NCI-H526 (cell line): ENCODE measurements at regions not wholly inside any gene's neighbourhood (a gene's known extent, or its start where the extent isn't known, plus 50 kb on each side); places are given as distances from the start of the nearest gene placed in this dataset.
A peak's percentile ranks its signal among the peaks of the same experiment; 100 is the strongest.

ENCODE experiments used
- DNase-seq, 2 experiments: peaks; one replicate each; lab custom pipeline; 2025; lab: John Stamatoyannopoulos, UW

GRCh38 chr7:84546403-84546802 lies 351.8 kb upstream of the SEMA3A start:
- no peak for DNase-seq

GRCh38 chr7:84538268-84538667 lies 343.7 kb upstream of the SEMA3A start:
- no peak for DNase-seq

GRCh38 chr7:84536271-84536870 lies 341.8 kb upstream of the SEMA3A start:
- DNase-seq: no peak

GRCh38 chr7:84535580-84536270 lies 341.1 kb upstream of the SEMA3A start:
- DNase-seq: no peak

GRCh38 chr7:84533182-84533581 lies 338.6 kb upstream of the SEMA3A start:
- no peak for DNase-seq

- no peak for DNase-seq
These were observed 337.6 kb upstream of the SEMA3A start for GRCh38 chr7:84532196-84532595.

GRCh38 chr7:84529480-84530205 lies 335.1 kb upstream of the SEMA3A start:
- no peak for DNase-seq

- no peak for DNase-seq
These were observed 334.3 kb upstream of the SEMA3A start for GRCh38 chr7:84528756-84529479.

- DNase-seq: no peak
These were observed 330.4 kb upstream of the SEMA3A start for GRCh38 chr7:84524714-84525694.

GRCh38 chr7:84513061-84513460 lies 318.5 kb upstream of the SEMA3A start:
- DNase-seq: no peak

- DNase-seq: no peak
These were observed 317.5 kb upstream of the SEMA3A start for GRCh38 chr7:84512055-84512454.

- no peak for DNase-seq
These were observed 315.9 kb upstream of the SEMA3A start for GRCh38 chr7:84510505-84510904.

GRCh38 chr7:84509522-84509921 lies 314.9 kb upstream of the SEMA3A start:
- DNase-seq: no peak

- DNase-seq: no peak
These were observed 314.0 kb upstream of the SEMA3A start for GRCh38 chr7:84508606-84509005.

- no peak for DNase-seq
These were observed 312.9 kb upstream of the SEMA3A start for GRCh38 chr7:84507529-84507928.

- DNase-seq: no peak
These were observed 311.6 kb upstream of the SEMA3A start for GRCh38 chr7:84506151-84506550.

- DNase-seq: no peak
These were observed 307.6 kb upstream of the SEMA3A start for GRCh38 chr7:84502239-84502638.

GRCh38 chr7:84497873-84498272 lies 303.3 kb upstream of the SEMA3A start:
- DNase-seq: no peak

- DNase-seq: no peak
These were observed 300.5 kb upstream of the SEMA3A start for GRCh38 chr7:84495128-84495527.

GRCh38 chr7:84492098-84493034 lies 297.8 kb upstream of the SEMA3A start:
- DNase-seq: peak; percentile 59 to 66
